SKM-1 (cell line): ENCODE measurements at regions not wholly inside any gene's neighbourhood (a gene's known extent, or its start where the extent isn't known, plus 50 kb on each side); places are given as distances from the start of the nearest gene placed in this dataset.
"Not testable (repeated sequence)": the region's sequence is repeated elsewhere in the genome, so short reads cannot be mapped to it uniquely, and the experiment has no call there.

Source experiments
- DNase-seq: peaks from one replicate; lab custom pipeline; 2025; ENCODE audit not compliant: unreplicated experiment; lab: John Stamatoyannopoulos, UW

DNA sequence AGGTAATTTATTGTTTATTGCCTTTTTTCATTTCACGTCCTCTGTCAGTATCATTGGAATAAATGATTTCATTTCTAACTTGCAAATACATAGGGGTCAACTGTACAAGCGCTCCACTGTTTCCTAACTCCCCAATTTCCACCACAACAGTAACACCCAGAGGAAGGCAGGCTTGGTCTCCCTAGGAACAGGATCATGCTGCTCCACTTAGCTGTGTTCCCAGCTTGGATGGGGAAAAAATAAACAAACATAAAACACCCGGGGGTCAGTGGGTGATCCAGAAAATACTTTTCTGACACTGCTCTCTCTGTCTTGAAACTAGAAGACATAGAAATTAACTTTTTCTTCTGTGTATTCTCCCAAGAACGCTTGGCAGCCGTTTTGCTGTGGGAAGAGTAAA lies 772.5 kb downstream of the TRIML1 start:
- DNase-seq: no peak

DNA sequence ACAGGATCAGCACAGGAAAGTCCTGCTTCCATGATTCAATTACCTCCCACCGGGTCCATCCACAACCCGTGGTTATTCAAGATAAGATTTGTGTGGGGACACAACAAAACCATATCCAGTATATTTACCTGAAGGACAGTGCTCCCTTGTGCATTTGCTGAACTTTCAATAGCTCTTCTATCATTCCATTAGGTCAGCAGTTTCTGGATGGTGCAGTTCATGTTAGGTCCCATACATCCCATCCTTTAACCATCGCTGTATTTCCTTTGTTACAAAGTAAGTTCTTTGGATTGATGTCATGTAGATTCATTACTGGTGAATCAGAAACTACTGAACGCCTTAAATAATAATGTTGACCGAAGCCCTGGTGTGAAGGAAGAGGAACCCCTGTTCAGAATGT lies 775.9 kb downstream of the TRIML1 start:
- no peak for DNase-seq

DNA sequence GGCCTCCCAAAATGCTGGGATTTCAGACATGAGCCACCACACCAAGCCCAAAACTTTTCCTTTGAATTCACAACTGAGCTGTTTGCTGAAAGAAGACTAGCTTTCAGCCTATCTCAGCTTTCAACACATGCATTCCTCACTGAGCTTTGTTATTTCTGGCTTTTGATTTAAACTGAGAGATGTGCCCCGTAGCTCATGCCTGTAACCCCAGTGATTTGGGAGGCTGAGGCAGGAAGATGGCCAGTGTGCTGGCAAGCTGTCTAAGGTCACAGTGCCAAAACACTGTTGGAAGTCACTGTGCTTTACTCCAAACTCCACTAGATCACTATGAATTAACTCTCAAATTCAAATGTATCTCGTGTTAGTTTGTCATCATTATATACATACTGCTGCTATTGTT lies 779.5 kb downstream of the TRIML1 start:
- DNase-seq: no peak

DNA sequence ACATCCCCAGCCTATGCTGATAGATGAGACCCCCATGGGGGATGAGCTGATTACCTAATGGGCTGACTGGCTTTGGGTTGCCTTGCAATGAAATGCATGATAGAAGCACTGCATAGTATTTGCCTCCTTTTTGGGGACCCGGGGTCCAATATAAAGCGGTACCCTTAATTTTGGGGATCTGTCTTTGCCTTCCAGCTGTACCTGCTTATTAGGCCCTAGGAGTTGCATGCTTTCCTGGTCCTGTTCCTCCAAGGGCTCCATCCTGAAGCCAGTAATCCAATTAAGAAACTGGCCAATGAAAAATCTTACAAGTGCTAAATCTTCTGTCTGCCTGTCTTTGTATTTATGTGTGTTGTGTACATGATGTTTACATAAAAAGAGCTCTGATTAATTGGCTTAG lies 791.6 kb downstream of the TRIML1 start:
- no peak for DNase-seq

DNA sequence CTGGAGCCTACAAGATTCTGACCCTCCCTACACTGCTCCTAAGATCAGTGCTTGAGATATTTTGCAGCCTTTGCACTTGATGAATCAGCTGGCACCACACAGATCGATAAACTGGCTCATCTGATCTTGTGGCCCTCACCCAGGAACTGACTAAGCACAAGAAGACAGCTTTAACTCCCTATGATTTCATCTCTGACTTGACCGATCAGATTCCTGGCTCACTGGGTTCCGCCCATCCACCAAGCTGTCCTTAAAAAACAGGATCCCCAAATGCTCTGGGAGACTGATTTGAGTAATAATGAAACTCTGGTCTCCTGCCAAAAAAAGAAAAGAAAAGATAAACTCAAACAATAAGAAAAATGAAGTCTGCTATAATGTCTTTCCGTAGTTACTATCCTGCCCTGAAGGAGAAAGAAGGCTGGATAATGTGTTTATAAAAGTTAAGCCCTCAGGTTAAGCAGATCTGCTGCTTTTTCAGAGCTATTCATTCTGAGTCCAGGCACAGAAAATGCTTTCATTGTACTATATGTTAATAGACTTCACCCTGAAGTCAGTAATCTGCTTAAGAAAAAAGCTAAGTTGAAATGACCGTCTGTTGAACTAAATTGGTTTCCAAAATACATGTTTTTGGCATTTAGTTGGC lies 795.2 kb downstream of the TRIML1 start:
- no peak for DNase-seq

DNA sequence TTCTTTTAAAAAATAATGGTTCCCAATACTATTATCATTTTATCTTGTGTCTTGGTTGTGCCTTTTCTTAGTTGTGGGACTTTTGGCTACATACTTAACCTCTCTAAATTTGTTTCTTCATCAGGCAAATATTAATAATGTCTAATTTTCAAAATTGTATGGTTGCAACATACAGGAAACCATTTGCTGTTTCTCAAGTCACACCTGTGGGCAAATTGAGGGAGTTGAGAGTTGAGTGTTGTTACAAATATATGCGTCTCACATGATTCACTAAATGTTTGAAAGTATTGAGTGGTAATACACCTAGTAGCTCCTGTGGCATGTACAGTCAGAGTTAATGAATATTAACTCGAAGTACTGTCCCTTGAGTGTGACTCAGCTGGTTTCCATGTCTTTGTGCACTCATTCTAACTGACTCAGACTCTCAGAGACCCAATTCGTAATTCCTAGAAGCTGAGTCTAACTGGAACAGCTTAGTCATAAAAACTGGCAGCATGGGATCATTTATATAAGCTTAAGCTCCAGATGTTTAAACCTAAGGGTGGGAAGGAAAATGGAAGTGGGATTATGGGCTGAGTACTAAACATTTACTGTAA lies 802.4 kb downstream of the TRIML1 start:
- DNase-seq: no peak

DNA sequence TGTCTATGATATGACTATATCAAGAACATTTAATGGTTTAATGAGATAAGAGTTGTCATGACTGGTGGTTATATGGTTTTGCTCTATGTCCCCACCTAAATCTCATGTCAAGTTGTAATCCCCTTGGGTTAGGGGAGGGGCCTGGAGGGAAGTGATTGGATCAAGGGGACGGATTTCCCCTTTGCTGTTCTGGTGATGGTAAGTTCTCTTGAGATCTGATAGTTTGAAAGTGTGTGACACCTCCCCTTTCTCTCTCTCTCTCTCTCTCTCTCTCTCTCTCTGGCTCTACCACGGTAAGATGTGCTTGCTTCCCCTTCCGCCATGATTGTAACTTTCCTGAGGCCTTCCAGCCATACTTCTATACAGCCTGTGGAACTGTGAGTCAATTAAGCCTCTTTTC lies 803.4 kb downstream of the TRIML1 start:
- DNase-seq: no peak

DNA sequence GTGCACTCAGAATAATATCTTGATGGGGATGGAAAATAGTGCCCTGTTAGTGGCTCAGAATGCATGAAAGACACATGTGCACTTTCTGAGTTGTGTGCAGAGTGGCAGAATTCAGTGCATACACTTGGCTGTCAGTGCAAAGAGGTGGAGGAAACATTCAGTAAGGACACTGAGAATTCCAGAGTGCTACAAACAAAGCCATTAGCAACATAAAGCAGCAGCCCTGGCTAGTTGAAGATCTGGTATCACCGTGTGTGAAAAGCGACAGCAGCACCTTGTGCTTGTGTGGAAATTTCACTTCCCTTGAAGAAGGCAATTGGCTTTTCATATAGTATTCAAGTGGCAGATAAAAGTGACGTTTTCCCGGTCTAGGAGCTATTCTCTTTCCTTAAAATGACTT lies 810.4 kb downstream of the TRIML1 start:
- no peak for DNase-seq

DNA sequence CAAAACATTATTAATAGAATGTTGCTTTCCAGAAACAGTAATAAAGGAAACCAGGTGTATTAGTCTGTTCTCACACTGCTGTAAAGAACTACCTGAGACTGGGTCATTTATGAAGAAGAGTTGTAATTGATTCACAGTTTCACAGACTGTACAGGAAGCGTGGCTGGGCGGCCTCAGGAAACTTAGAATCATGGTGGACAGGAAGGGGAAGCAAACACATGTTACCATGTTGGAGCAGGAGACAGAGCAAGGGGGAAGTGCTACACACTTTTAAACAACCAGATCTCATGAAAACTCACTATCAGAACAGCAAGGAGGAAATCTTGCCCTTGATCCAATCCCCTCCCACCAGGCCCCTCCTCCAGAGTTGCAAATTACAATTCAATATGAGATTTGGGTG lies 815.8 kb downstream of the TRIML1 start:
- DNase-seq: no peak

DNA sequence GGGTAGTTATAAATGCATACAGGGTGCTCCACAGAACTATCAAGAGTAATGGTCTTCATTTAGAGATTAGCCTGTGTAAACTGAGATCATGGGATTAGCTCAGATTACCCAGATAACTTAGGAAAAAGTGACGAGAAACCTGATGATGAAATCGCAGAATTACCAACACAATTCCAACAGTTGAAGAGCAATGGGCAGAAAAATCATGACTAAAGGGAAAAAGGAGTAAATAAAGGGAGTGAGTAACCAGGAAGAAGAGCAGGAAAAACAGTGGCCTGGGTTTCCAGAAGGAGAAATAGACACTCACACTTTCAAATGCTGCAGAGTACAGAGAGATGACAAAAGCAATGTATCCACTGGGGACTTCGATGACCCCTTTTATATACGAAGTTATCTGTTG lies 817.3 kb downstream of the TRIML1 start:
- DNase-seq: no peak

DNA sequence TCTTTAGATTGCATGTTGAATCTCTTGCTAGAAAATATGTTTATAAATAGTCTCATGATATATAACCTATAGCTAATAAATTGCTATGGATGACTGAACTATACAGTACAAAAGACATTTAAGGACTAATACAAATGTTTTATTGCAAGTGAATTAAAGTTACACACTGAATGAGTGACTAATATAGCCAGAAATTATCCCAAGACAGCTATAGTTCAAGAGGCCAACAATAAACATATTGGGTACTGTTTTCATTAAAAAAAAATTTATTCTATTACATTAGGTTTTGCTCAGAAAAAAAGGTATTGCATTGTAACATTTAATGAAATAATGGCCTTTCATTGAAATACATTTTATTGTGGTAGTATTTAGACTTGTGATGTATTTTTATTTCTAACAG lies 819.1 kb downstream of the TRIML1 start:
- no peak for DNase-seq

DNA sequence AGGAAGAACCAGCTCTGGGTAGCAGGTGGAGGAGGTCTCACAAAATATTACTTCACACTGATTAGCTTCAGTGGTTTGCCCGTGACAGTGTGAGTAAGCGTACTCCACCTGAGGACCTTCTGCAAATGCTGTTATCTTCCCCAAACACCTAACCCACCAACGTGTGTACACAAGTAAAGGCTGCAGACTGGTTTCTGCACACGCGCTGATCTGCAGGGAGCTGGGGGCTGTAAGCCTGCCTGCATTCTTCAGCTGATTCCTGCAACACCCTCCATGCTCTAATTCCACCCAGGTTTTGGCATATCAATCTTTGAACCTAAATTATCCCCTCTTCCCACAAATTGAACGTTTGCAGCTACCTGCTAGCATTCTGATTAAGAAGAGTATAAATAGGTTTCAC lies 820.2 kb downstream of the TRIML1 start:
- DNase-seq: no peak

DNA sequence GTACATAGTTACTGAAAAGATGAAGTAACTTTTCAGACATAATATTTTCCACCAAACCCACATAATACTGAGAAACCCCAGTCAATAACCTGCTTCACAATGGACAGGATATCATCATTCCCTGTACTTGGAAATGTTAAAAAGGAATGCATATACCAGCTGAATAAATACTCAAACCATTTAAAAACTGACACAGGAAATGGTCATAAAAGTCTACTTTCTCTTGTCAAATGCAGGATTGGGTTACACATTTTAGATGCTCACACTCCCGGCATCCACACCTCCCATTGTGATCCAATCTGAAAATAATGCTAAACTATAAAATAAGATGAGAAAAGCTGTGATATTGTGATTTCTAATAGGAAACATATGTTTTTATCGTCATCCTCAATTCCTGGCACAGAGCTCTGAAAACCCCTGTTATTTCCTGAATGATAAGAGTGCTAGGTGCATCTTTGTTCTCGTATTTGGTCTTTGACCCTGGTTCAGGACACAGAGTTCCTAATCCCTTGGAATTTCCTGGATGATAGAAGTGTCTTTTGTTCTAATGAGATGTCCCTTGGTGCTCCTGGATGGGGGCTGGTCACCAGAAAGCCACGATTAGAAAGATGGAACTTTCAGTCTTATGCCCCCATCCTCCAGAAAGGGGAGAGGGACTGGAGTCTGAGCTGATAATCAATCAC lies 821.3 kb downstream of the TRIML1 start:
- DNase-seq: no peak

DNA sequence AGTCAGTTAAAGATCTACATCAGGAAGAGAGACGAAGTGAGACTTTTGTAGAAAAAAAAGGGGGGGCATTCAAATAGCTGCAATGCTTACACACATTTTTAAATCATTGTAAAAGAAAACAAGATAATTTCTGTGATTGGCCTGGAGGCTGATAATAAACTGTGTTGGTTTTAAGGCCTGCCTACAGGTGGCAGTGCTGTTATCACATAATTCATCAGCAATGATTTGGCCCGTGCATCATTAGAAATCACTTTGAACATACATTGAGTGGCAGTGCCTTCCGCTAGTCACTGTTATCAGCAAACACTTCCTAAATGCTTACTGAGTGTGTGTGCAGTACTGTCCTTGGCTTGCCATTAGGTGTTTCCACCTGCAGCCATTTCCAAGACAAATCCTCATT lies 831.9 kb downstream of the TRIML1 start:
- DNase-seq: no peak

DNA sequence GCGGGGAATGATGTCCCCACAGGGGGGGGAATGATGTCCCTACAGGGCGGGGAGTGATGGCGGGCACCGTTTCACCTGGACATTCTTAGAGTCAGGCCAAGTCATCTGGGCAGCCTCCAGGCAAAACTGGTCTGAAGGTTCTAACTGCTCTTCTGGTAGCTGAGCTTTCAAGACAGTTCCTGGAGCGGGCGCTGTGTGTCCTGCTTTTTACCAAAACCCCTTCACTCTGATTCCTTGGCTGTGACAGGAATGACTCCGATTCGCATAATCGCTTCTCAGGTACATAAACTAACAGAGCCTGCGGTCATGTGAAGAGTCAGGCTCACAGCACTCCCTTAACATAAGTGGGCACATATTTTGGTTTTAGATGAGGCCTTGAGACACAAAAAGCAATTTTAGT lies 836.0 kb downstream of the TRIML1 start:
- no peak for DNase-seq

DNA sequence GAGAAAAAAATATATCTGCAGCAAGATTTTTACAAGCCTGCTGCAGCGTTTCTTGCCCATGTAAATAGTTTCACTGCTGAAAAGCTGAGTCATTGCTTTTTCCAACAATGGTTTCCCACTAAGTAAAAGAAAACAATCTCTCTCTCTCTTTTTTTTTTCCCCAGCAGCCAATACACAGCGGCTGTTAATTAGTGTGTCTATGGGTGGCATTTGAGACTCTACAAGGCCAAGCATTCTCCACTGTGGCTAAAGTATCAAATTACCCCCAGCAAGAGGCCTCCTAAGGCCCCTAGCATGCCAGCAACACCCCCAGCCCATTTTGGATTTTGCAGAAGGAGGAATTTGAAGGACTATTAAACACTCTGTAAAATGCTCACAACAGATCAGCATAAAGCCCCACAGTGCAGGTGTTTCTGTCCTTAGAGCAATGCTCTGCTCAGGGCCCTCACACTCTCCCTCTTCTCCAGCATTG lies 837.4 kb downstream of the TRIML1 start:
- DNase-seq: no peak

DNA sequence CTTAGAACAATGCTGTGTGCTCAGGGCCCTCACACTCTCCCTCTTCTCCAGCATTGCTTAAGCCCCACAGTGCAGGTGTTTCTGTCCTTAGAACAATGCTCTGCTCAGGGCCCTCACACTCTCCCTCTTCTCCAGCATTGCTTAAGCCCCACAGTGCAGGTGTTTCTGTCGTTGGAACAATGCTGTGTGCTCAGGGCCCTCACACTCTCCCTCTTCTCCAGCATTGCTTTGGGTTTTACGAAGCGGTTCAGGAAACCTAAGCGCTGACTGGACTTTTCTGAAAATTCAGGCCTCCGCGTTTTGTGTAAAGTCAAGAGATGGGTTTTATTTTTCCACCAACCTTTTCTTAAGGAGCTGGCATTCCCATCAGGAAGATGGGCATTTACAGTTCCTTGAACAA lies 838.0 kb downstream of the TRIML1 start:
- DNase-seq: not testable (repeated sequence)

DNA sequence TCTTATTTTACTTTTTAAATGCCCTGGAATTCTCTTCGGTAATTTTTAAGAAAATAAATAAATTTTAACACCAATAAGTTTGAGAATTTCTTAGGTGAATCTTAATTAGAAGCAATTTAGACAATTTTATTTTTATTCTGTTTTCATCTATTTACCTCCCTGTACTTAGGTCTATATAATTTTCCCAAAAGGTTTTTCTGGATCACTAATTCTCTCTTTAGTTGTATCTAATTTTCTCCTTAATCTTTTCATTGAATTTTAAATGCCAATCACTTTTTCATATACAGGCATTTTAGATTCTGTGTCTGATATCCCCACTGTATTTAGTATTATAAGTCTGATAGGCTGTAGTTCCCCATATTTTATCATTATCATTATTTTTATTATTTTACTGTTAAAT lies 845.3 kb downstream of the TRIML1 start:
- no peak for DNase-seq

DNA sequence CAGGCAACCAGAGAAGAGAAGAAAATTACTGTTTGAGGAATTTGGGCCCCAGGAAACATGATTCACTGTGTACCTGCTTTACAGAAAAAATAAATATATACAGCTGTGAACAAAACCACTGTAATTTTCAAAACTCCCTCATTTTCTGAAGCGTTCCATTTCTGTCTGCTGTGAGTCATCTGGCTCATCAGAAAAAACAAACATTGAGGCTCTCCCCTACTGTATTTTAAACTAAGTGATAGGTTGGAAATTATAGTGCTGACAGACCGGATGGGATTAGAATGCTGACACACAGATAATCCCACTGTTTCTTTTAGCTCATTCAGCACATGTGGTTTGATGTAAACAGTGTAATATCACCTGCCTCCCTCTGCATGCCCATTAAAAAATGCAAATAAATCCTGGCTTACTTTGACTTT lies 847.0 kb downstream of the TRIML1 start:
- DNase-seq: no peak

DNA sequence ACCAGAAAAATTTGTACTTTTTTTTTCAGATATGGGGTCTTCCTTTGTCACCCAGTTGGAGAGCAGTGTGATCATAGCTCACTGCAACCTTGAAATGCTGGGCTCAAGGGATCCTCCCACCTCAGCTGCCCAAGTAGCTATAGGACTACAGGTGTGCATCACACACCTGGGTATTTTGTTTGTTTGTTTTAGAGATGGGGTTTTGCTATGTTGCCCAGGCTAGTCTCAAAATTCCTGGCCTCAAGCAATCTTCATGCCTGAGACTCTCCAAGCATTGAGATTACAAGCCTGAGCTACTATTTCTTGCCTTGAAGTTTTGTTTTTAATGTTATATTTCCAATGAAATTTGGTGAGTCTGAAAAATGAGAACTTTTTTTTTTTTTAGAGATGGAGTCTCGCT lies 847.8 kb downstream of the TRIML1 start:
- DNase-seq: no peak

DNA sequence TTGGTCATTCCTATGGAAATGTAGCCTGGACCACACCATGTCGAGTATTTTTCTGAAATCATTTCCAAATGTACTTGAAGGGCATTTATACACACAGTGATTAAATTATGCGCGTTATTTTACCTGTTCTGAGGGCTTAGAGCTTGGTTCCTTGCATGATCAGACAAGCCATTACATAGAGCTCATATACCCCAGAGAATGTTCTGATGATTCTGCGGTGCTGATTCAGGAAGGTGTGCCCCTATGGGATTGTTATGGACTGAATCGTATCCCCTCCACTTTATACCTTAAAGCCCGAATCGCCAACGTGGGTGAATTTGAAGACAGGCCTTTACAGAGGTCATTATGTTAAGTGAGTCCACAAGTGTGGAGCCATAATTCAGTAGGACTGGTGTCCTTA lies 848.9 kb downstream of the TRIML1 start:
- no peak for DNase-seq

DNA sequence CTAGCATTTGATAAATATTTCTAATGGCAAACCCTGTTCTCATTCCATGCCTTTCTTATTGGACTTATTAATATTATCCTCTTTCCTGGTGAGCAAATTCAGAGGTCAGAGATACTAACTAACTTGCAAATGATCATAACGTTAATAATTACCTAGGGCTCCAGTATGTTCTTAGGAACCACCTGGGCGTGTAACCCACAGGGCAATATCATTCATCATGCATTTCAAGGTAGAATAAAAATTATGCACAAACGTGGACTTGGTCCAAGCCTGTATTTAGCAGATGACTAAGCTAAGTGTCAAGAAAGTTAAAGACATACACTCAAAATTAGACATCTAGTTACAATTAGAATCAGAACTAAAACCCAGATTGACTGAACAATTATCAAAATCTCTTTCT lies 850.1 kb downstream of the TRIML1 start:
- no peak for DNase-seq

DNA sequence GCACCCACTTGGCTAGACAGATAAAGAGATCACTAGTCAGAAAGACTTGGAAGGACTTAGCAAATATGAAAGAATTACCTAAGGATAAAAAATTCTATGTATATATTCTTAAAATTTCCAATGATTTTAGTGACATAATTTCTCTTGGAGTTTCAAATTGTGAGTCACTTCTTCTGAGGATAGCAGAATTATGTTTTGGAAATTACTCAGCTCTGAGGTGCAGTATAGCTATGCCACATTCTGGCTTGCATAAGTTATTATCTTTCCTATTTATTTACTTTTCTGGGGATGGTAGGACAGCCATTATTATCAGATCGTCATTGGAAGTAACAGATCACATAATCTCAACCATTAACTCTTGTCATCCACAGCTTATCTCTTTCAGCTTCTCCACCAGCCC lies 853.5 kb downstream of the TRIML1 start:
- no peak for DNase-seq
